Aorta (tissue), 5 donors: ENCODE measurements at regions not wholly inside any gene's neighbourhood (a gene's known extent, or its start where the extent isn't known, plus 50 kb on each side); places are given as distances from the start of the nearest gene placed in this dataset.

Experiments used
- ATAC-seq: fragments of 200-7000 bp; cut with Tn5 transposase; one replicate; pipeline ENCODE4 v1.9.1; 2022; ENCODE audit warnings: moderate library complexity; ENCODE audit not compliant: low FRiP score
- DNase-seq, 2 donors: peaks; one replicate each; pipeline ENCODE4 v3.0.0-alpha.2; 2020
- H3K27ac ChIP-seq, 2 donors: one replicate each; pipeline ENCODE4 v1.5.1; 2013; ENCODE audit warnings: low read length in 2 of 2, mild to moderate bottlenecking in 2 of 2, moderate library complexity in 2 of 2, control low read depth in 1 of 2, inconsistent platforms in 1 of 2, low read depth in 1 of 2
- H3K27me3 ChIP-seq, 2 donors: one replicate each; pipeline ENCODE4 v1.6.1; 2013; ENCODE audit warnings: control low read depth in 1 of 2, low read length in 1 of 2, mild to moderate bottlenecking in 1 of 2, moderate library complexity in 1 of 2; ENCODE audit not compliant: insufficient read depth in 2 of 2, control insufficient read depth in 1 of 2
- H3K36me3 ChIP-seq, 2 donors: one replicate each; pipeline ENCODE4 v1.6.1; 2013; ENCODE audit warnings: control low read depth in 1 of 2, low read length in 1 of 2, mild to moderate bottlenecking in 1 of 2; ENCODE audit not compliant: insufficient read depth in 2 of 2, control insufficient read depth in 1 of 2
- H3K4me1 ChIP-seq, 2 donors: one replicate each; pipeline ENCODE4 v1.6.1; 2013; ENCODE audit warnings: low read length in 2 of 2, control low read depth in 1 of 2, mild to moderate bottlenecking in 1 of 2, moderate library complexity in 1 of 2; ENCODE audit not compliant: insufficient read depth in 2 of 2, control insufficient read depth in 1 of 2
- H3K4me3 ChIP-seq, 2 donors: one replicate each; pipeline ENCODE4 v1.5.1; 2013; ENCODE audit warnings: low read length in 2 of 2, control low read depth in 1 of 2, mild to moderate bottlenecking in 1 of 2
- H3K9me3 ChIP-seq: one replicate; pipeline ENCODE4 v1.6.1; 2013; ENCODE audit warnings: mild to moderate bottlenecking, low read length; ENCODE audit not compliant: control insufficient read depth
- WGBS, 2 donors: extraction: QIAGEN DNeasy Blood & Tissue Kit; methylation state at CpG; one replicate each; pipeline ENCODE4 v1.1.7; 2013; 5-methylcytosine and 5-hydroxymethylcytosine counted together
- intact Hi-C, 2 donors: fragments of 100-400 bp; cut with DNase I; formaldehyde crosslinking; loops; one replicate each; pipeline versions ENCODE4 v1.14.2 to v1.15.0; 2022
- donor health status: healthy with polysubstance abuse.
- donor health status: Bipolar disorder and iron deficiency.
- donor health status: DM: no; HTN: no; CAD: no.
- donor health status: DM: no; HTN: no; CAD: no.
- donor health status: DM: yes; HTN: yes; CAD: no.

GRCh38 chr15:62619526-62619925, 423.0 kb upstream of the TPM1 start:
- Histone ChIP-seq H3K4me1 (peaks cover 7 to 10% of the 10 kb centered on the region in 2 donors), H3K4me3 (no peak overlapping the region), H3K9me3 (no peaks in the 10 kb centered on the region), H3K36me3 (no peaks in the 10 kb centered on the region), H3K27me3 (no peaks in the 10 kb centered on the region), H3K27ac (peak overlapping the region; percentile 4 to 83)
- DNase-seq (no peak), ATAC-seq (no peak)
- intact Hi-C loops: loop anchor here in 1 of 2 donors (10.0 kb wide), 1 partner anchor 225 kb away; the partner anchor contains the start of gene TLN2
- 18 to 22% methylated on average over 3 of the region's 3 CpGs for WGBS, 2 donors

- no peak for DNase-seq
- H3K9me3 ChIP-seq: no peaks in the 10 kb centered on the region
- H3K4me3 ChIP-seq: no peak overlapping the region
- 25 to 27% methylated on average over 4 of the region's 4 CpGs for WGBS, 2 donors
- no peak overlapping the region for H3K27ac ChIP-seq
- no peaks in the 10 kb centered on the region for H3K27me3 ChIP-seq
- no peaks in the 10 kb centered on the region for H3K36me3 ChIP-seq
- ATAC-seq: no peak
- H3K4me1 ChIP-seq: peaks cover 4 to 18% of the 10 kb centered on the region in 2 donors
- intact Hi-C loops: no loop called here
These were observed 419.8 kb upstream of the TPM1 start for GRCh38 chr15:62622775-62623174.

GRCh38 chr15:62624547-62625378, 417.8 kb upstream of the TPM1 start:
- peaks cover 4 to 18% of the 10 kb centered on the region in 2 donors for H3K4me1 ChIP-seq
- ATAC-seq: peak; percentile 85
- 55% methylated on average over 7 of the region's 7 CpGs for WGBS, 2 donors
- no peaks in the 10 kb centered on the region for H3K36me3 ChIP-seq
- no peaks in the 10 kb centered on the region for H3K9me3 ChIP-seq
- H3K4me3 ChIP-seq: no peak overlapping the region
- no peak for DNase-seq
- peak overlapping the region in 1 of 2 donors; percentile 26 for H3K27ac ChIP-seq
- H3K27me3 ChIP-seq: no peaks in the 10 kb centered on the region
- intact Hi-C loops: no loop called here

- peaks cover 2 to 18% of the 10 kb centered on the region in 2 donors for H3K4me1 ChIP-seq
- ATAC-seq (no peak), DNase-seq (no peak)
- H3K36me3 ChIP-seq: no peaks in the 10 kb centered on the region
- H3K4me3 ChIP-seq: no peak overlapping the region
- intact Hi-C loops: no loop called here
- peak overlapping the region; percentile 18 to 26 for H3K27ac ChIP-seq
- H3K27me3 ChIP-seq: no peaks in the 10 kb centered on the region
- no peaks in the 10 kb centered on the region for H3K9me3 ChIP-seq
- 28 to 29% methylated on average over 9 of the region's 9 CpGs for WGBS, 2 donors
These were observed 417.0 kb upstream of the TPM1 start for GRCh38 chr15:62625429-62626033.

GRCh38 chr15:62626903-62627302, 415.6 kb upstream of the TPM1 start:
- Histone ChIP-seq H3K4me3 (no peak overlapping the region), H3K27ac (no peak overlapping the region), H3K36me3 (no peaks in the 10 kb centered on the region), H3K4me1 (peaks cover 2 to 19% of the 10 kb centered on the region in 2 donors), H3K27me3 (no peaks in the 10 kb centered on the region), H3K9me3 (no peaks in the 10 kb centered on the region)
- WGBS, 2 donors: 93 to 94% methylated on average over 4 of the region's 4 CpGs
- ATAC-seq (no peak), DNase-seq (no peak)
- intact Hi-C loops: no loop called here

GRCh38 chr15:62631076-62631724, 411.3 kb upstream of the TPM1 start:
- ATAC-seq (no peak), DNase-seq (no peak)
- no peaks in the 10 kb centered on the region for H3K27me3 ChIP-seq
- H3K36me3 ChIP-seq: no peaks in the 10 kb centered on the region
- H3K27ac ChIP-seq: no peak overlapping the region
- H3K4me3 ChIP-seq: no peak overlapping the region
- peaks cover 2% of the 10 kb centered on the region in 2 donors for H3K4me1 ChIP-seq
- intact Hi-C loops: no loop called here
- WGBS, 2 donors: 89 to 91% methylated on average over 2 of the region's 2 CpGs
- no peaks in the 10 kb centered on the region for H3K9me3 ChIP-seq

GRCh38 chr15:62636823-62637573, 405.5 kb upstream of the TPM1 start:
- Histone ChIP-seq H3K27me3 (no peaks in the 10 kb centered on the region), H3K4me3 (no peak overlapping the region), H3K9me3 (no peaks in the 10 kb centered on the region), H3K36me3 (no peaks in the 10 kb centered on the region), H3K4me1 (peaks cover 0 to 4% of the 10 kb centered on the region in 2 donors), H3K27ac (no peak overlapping the region)
- ATAC-seq: no peak
- DNase-seq: no peak
- WGBS, 2 donors: 68 to 72% methylated on average over 9 of the region's 9 CpGs
- intact Hi-C loops: no loop called here

- DNase-seq (no peak), ATAC-seq (no peak)
- no peak overlapping the region for H3K4me3 ChIP-seq
- peaks cover 0 to 2% of the 10 kb centered on the region in 2 donors for H3K4me1 ChIP-seq
- no peaks in the 10 kb centered on the region for H3K36me3 ChIP-seq
- intact Hi-C loops: no loop called here
- H3K9me3 ChIP-seq: no peaks in the 10 kb centered on the region
- H3K27me3 ChIP-seq: no peaks in the 10 kb centered on the region
- no peak overlapping the region for H3K27ac ChIP-seq
- WGBS, 2 donors: 77 to 78% methylated on average over 5 of the region's 5 CpGs
These were observed 405.0 kb upstream of the TPM1 start for GRCh38 chr15:62637574-62637897.
